Liver (tissue), 8 donors: ENCODE measurements at regions not wholly inside any gene's neighbourhood (a gene's known extent, or its start where the extent isn't known, plus 50 kb on each side); places are given as distances from the start of the nearest gene placed in this dataset.
A peak's percentile ranks its signal among the peaks of the same experiment; 100 is the strongest.

Source experiments
- DNase-seq: peaks from one replicate; pipeline ENCODE4 v3.0.0-alpha.2; 2017; ENCODE audit warnings: low spot score
- H3K27ac ChIP-seq, 2 donors: one replicate each; pipeline ENCODE4 v1.7.0; 2013; ENCODE audit warnings: inconsistent platforms in 2 of 2, low read length in 2 of 2, control low read depth in 1 of 2, low read depth in 1 of 2, mild to moderate bottlenecking in 1 of 2
- H3K27me3 ChIP-seq, 4 donors: one replicate each; pipeline versions ENCODE4 v1.6.1 to v1.7.0; 2013; ENCODE audit warnings: low read length in 3 of 4, inconsistent platforms in 1 of 4, mild to moderate bottlenecking in 1 of 4, moderate library complexity in 1 of 4; ENCODE audit not compliant: control insufficient read depth in 4 of 4, insufficient read depth in 4 of 4
- H3K36me3 ChIP-seq, 4 donors: one replicate each; pipeline versions ENCODE4 v1.6.1 to v1.7.0; 2013; ENCODE audit warnings: low read length in 3 of 4, mild to moderate bottlenecking in 3 of 4, low read depth in 1 of 4, moderate library complexity in 1 of 4; ENCODE audit not compliant: control insufficient read depth in 4 of 4, insufficient read depth in 3 of 4
- H3K4me1 ChIP-seq, 4 donors: one replicate each; pipeline versions ENCODE4 v1.6.1 to v1.7.0; 2013; ENCODE audit warnings: low read length in 3 of 4, mild to moderate bottlenecking in 3 of 4, moderate library complexity in 1 of 4; ENCODE audit not compliant: control insufficient read depth in 4 of 4, insufficient read depth in 4 of 4
- H3K4me3 ChIP-seq, 3 donors: one replicate each; pipeline versions ENCODE4 v1.6.1 to v1.7.0; 2013; ENCODE audit warnings: low read length in 3 of 3, control low read depth in 1 of 3, low read depth in 1 of 3, mild to moderate bottlenecking in 1 of 3
- H3K9ac ChIP-seq, 2 donors: one replicate each; pipeline ENCODE4 v1.7.0; 2013; ENCODE audit warnings: low read length in 2 of 2, mild to moderate bottlenecking in 2 of 2, moderate library complexity in 2 of 2, control low read depth in 1 of 2, low read depth in 1 of 2
- H3K9me3 ChIP-seq, 4 donors: one replicate each; pipeline versions ENCODE4 v1.6.1 to v1.7.0; 2013; ENCODE audit warnings: low read length in 3 of 4; ENCODE audit not compliant: control insufficient read depth in 4 of 4
- FOXA1 ChIP-seq: IDR thresholded peaks from 2 replicates; pipeline ENCODE4 v1.6.1; 2016; ENCODE audit warnings: antibody characterized with exemption
- GABPA ChIP-seq, 2 donors: IDR thresholded peaks in 1 of 2; conservative IDR thresholded peaks in 1 of 2; 2 replicates each; pipeline ENCODE4 v1.6.1; 2016; ENCODE audit warnings: antibody characterized with exemption in 2 of 2, mild to moderate bottlenecking in 1 of 2, moderate library complexity in 1 of 2
- RAD21 ChIP-seq, 2 donors: IDR thresholded peaks; 2 replicates each; pipeline ENCODE4 v1.6.1; 2016; ENCODE audit warnings: antibody characterized with exemption in 2 of 2, mild to moderate bottlenecking in 2 of 2
- SP1 ChIP-seq: IDR thresholded peaks from 2 replicates; pipeline ENCODE4 v1.6.1; 2018; ENCODE audit warnings: antibody characterized with exemption, mild to moderate bottlenecking
- YY1 ChIP-seq: IDR thresholded peaks from 2 replicates; pipeline ENCODE4 v1.6.1; 2016; ENCODE audit warnings: antibody characterized with exemption, mild to moderate bottlenecking
- whole genome bisulfite sequencing: extraction: QIAGEN DNeasy Blood & Tissue Kit; methylation state at CpG from one replicate; pipeline ENCODE4 v1.1.7; 2013; 5-methylcytosine and 5-hydroxymethylcytosine counted together
- TF ChIP-seq, protein P1 (sequence below): IDR thresholded peaks from 2 replicates; pipeline ENCODE4 v1.6.1; 2016; ENCODE audit warnings: antibody characterized with exemption
- TF ChIP-seq, protein P2 (sequence below): IDR thresholded peaks from 2 replicates; pipeline ENCODE4 v1.6.1; 2016; ENCODE audit warnings: antibody characterized with exemption
- TF ChIP-seq, protein P3 (sequence below): IDR thresholded peaks from 2 replicates; pipeline ENCODE4 v1.6.1; 2016; ENCODE audit warnings: antibody characterized with exemption, mild to moderate bottlenecking
- TF ChIP-seq, protein P4 (sequence below): fragments of 150-350 bp; IDR thresholded peaks from 2 replicates; pipeline ENCODE4 v1.5.1; 2017; ENCODE audit warnings: improper control_type of control experiment, low read depth, low read length; ENCODE audit not compliant: missing input control
- donor health status: healthy.
- donor health status: healthy.
- donor health status: healthy.
- donor health status: healthy.
- donor health status: healthy.

DNA sequence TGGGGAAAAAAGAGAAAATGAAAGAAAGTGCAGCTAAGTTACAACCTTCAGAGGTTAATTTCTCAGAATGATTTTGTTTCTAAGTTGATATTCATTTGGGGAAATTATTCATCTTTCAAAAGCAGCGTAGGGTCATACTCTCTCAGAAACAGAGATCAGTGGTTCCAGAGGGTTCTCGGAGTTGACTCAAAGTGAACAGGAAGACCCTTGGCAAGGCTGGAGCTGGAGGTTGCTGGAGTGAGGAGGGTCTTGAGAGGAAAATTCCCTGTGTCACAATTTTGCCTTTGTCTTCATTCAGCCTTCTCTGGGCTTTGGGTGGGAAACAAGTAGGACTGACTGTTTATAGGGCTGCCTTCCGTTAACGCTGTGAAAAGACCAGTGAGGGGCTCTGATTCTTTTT, 168.2 kb downstream of the ICOS start:
- Histone ChIP-seq H3K4me3 (no peak overlapping the region), H3K9me3 (no peaks in the 10 kb centered on the region), H3K27ac (no peak overlapping the region), H3K9ac (no peak overlapping the region), H3K27me3 (no peaks in the 10 kb centered on the region), H3K4me1 (no peaks in the 10 kb centered on the region), H3K36me3 (no peaks in the 10 kb centered on the region)
- no peak for DNase-seq
- TF ChIP-seq YY1: no peak
- no peak for TF ChIP-seq GABPA (IDR thresholded peaks at IDR 0.05 in 1 of 2, conservative IDR thresholded peaks at IDR 0.05 in 1 of 2)
- TF ChIP-seq, protein P1, sequence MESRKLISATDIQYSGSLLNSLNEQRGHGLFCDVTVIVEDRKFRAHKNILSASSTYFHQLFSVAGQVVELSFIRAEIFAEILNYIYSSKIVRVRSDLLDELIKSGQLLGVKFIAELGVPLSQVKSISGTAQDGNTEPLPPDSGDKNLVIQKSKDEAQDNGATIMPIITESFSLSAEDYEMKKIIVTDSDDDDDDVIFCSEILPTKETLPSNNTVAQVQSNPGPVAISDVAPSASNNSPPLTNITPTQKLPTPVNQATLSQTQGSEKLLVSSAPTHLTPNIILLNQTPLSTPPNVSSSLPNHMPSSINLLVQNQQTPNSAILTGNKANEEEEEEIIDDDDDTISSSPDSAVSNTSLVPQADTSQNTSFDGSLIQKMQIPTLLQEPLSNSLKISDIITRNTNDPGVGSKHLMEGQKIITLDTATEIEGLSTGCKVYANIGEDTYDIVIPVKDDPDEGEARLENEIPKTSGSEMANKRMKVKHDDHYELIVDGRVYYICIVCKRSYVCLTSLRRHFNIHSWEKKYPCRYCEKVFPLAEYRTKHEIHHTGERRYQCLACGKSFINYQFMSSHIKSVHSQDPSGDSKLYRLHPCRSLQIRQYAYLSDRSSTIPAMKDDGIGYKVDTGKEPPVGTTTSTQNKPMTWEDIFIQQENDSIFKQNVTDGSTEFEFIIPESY: no peak
- no peak for TF ChIP-seq RAD21 (IDR thresholded peaks at IDR 0.05)
- TF ChIP-seq SP1: no peak
- TF ChIP-seq, protein P2, sequence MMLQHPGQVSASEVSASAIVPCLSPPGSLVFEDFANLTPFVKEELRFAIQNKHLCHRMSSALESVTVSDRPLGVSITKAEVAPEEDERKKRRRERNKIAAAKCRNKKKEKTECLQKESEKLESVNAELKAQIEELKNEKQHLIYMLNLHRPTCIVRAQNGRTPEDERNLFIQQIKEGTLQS: no peak
- TF ChIP-seq, protein P3, sequence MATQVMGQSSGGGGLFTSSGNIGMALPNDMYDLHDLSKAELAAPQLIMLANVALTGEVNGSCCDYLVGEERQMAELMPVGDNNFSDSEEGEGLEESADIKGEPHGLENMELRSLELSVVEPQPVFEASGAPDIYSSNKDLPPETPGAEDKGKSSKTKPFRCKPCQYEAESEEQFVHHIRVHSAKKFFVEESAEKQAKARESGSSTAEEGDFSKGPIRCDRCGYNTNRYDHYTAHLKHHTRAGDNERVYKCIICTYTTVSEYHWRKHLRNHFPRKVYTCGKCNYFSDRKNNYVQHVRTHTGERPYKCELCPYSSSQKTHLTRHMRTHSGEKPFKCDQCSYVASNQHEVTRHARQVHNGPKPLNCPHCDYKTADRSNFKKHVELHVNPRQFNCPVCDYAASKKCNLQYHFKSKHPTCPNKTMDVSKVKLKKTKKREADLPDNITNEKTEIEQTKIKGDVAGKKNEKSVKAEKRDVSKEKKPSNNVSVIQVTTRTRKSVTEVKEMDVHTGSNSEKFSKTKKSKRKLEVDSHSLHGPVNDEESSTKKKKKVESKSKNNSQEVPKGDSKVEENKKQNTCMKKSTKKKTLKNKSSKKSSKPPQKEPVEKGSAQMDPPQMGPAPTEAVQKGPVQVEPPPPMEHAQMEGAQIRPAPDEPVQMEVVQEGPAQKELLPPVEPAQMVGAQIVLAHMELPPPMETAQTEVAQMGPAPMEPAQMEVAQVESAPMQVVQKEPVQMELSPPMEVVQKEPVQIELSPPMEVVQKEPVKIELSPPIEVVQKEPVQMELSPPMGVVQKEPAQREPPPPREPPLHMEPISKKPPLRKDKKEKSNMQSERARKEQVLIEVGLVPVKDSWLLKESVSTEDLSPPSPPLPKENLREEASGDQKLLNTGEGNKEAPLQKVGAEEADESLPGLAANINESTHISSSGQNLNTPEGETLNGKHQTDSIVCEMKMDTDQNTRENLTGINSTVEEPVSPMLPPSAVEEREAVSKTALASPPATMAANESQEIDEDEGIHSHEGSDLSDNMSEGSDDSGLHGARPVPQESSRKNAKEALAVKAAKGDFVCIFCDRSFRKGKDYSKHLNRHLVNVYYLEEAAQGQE: no peak
- TF ChIP-seq FOXA1: no peak
- 89% methylated on average over 4 of the region's 4 CpGs for WGBS

DNA sequence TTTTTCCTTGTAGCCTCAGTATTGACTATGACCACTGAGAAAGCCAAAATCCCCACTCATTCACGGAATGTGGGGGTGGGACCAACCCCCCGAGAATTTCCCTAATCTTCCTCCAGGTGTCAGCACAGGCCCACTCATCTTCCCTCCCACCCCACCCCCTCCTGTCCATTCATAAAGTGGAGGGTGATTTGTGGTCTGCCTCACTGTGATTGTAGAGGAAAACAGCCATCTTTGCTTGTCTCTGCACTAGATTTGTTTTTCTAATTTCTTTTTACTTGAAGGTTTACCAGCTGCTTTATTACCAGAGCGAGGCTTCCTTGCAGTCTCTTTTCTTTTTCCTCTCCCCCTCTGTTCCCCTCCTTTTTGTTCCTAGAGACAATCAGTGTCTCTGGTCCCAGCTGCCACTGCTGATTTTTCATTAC, 171.8 kb downstream of the ICOS start:
- 36% methylated on average over 3 of the region's 3 CpGs for WGBS
- Histone ChIP-seq H3K27me3 (no peaks in the 10 kb centered on the region), H3K27ac (no peak overlapping the region), H3K4me1 (peaks cover 0 to 4% (median 0%) of the 10 kb centered on the region in 4 donors), H3K4me3 (no peak overlapping the region), H3K9me3 (no peaks in the 10 kb centered on the region), H3K36me3 (no peaks in the 10 kb centered on the region), H3K9ac (no peak overlapping the region)
- no peak for DNase-seq
- TF ChIP-seq, protein P3: no peak
- TF ChIP-seq RAD21 (IDR thresholded peaks at IDR 0.05): peak; percentile 74 to 81
- TF ChIP-seq, protein P4, sequence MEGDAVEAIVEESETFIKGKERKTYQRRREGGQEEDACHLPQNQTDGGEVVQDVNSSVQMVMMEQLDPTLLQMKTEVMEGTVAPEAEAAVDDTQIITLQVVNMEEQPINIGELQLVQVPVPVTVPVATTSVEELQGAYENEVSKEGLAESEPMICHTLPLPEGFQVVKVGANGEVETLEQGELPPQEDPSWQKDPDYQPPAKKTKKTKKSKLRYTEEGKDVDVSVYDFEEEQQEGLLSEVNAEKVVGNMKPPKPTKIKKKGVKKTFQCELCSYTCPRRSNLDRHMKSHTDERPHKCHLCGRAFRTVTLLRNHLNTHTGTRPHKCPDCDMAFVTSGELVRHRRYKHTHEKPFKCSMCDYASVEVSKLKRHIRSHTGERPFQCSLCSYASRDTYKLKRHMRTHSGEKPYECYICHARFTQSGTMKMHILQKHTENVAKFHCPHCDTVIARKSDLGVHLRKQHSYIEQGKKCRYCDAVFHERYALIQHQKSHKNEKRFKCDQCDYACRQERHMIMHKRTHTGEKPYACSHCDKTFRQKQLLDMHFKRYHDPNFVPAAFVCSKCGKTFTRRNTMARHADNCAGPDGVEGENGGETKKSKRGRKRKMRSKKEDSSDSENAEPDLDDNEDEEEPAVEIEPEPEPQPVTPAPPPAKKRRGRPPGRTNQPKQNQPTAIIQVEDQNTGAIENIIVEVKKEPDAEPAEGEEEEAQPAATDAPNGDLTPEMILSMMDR: peak; percentile 44
